AG20443 (cell line): ENCODE measurements at regions not wholly inside any gene's neighbourhood (a gene's known extent, or its start where the extent isn't known, plus 50 kb on each side); places are given as distances from the start of the nearest gene placed in this dataset.

Experiments used
- DNase-seq: peaks from one replicate; pipeline ENCODE4 v3.0.0; 2012; ENCODE audit warnings: low spot score, mixed read lengths

GRCh38 chr7:88700725-88701124, 58.8 kb upstream of the ZNF804B start:
- no peak for DNase-seq

DNA sequence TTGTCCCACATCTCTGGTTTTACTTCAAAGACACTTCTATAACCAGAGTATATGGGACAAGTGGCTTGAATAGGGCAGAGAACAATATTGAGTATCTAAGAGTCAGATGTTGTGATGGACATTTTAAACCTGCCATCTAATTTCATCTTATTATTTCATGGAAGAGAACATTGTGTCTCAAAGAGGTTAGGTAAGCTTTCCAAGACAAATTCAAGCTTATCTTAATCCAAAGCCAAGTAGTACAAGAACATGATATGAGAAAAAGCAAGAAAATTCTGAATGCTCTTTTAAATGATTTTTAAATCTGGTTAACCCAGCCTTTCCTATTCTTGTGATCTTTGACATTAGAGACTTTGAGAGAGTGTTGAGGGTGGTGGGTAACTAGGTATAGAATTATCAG, 65.3 kb upstream of the ZNF804B start:
- DNase-seq = no peak

- DNase-seq = no peak
Measured at GRCh38 chr7:88693131-88693530, 66.4 kb upstream of the ZNF804B start.

GRCh38 chr7:88692493-88692892, 67.0 kb upstream of the ZNF804B start:
- DNase-seq = no peak

DNA sequence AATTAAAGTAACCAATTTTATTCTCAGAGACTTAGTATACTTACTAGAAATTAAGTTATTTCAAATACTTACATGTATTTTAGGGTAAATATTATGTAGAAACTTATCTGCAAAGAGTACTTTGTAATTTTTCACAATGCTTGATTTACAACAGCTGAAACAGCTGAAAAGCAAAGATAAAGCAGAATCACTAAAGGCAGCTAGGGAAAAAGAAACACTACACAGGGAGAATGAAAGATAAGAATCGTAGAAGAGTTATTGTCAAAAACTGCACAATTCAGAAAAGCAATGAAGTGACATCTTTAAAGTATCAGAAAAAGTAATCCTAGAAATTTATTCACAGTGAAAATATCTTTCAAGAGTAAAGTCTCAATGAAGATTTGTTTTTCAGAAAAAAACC, 69.7 kb upstream of the ZNF804B start:
- DNase-seq = no peak

- no peak for DNase-seq
Measured at GRCh38 chr7:88688222-88688621, 71.3 kb upstream of the ZNF804B start.

GRCh38 chr7:88686468-88687229, 72.9 kb upstream of the ZNF804B start:
- no peak for DNase-seq

DNA sequence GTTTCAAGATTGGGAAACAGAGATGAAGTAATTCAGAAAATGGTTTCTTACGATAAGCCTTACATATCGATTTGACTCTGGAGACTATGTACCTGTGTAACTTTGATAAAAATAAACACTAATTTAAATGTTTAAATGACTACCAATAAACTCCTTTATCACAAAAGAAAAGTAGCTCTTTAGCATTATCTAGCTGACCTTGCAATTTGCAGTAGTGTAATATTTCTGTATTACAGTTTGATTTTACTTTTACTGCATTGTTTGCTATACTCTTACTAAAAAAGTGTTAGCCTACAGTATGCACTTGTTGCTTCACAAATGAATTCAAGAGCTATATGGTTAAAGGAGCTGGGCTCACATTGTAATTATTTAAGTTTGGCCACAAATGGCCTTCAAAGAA, 77.8 kb upstream of the ZNF804B start:
- no peak for DNase-seq

DNA sequence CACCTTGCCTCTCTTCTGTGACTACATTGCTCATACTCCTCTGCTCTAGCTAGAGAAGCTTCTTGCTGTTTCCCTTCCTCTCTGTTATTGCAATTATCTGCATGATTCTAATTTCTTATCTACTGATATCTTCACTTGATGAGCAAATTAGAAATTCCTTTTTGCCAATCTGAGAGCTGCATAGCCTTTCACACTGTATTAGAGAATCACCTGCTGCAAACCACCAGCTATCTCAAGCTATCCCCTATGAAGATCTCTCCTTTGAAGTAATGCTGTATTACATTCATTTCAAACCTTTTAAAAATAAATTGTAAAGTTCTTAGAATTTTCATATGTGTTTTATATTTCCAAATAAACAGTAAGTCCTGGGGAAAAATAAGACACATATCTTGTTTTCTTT, 89.0 kb upstream of the ZNF804B start:
- DNase-seq = no peak

- DNase-seq = no peak
Measured at GRCh38 chr7:88669913-88670312, 89.6 kb upstream of the ZNF804B start.

- no peak for DNase-seq
Measured at GRCh38 chr7:88668591-88668990, 90.9 kb upstream of the ZNF804B start.

DNA sequence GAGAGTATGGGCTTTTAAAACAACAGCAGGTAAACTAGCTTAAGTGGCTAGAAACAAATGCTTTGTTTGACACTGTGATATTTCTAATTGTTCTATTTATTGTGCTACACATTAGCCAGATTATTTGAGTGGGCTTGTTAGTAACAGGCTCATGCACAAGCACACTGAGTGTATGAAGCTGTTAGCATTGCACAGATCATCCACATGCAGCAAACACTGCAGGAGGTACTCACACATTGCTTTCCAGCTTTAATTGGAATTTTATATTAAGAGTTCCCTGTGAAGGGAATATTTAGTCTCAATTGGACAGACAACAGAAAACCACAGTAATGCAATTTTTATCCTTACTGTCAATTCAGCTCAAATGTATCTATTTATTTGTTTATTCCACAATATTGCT, 92.9 kb upstream of the ZNF804B start:
- no peak for DNase-seq

DNA sequence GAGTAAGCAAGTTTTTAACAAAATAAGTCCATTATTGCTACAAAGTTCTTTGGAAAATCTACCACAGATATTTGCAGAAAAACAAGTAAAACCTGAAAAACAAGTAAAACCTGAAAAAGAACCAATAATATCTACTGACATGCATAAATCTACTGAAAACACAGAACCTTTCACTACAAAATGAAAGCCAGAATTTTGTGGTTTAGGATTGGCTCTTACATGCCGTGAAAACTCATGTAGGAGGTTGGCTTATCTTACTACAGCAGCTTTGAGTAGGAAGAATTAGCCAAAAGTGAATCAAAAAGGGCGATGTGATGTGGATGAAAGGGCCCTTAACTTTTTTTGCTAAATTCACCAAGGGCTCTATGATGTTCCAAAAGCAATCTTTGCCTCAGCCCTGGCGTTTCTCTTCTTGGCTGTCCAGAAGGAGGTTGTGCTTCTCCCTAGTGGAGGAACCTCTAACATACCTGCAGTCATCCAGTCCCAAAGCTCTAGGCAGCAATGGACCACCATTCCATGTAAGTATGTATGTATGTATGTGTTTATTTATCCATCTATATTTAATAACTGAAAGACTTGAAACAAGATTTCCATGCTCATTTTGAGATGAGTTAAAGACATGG, 93.5 kb upstream of the ZNF804B start:
- no peak for DNase-seq

DNA sequence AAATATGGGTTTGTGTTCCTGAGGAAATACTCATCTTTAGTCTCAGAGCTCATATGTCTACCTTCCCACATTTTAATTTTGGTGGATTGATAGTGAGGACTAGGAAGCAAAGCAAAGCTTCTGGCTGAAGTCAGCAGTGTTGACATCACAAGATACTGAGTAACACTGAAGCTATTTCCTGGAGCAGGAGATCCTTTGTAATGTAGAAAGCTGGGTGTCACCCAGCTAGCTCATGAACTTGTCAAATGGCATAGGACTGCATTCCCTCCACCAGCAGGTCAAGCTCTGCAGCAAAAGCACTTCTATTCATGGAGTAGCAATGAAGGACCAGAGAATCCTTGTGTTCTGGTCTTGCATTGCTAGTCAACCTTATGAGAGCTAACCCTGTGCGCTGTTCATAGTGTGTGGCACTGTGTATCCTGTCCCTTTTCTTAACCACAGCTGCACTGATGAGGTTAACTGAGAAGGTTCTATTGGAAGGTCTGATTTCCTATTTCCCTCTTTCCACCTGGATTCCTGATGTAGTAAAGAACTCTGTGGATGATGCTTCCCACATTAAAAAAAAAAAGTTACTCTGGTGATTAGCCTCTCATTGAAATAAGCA, 94.8 kb upstream of the ZNF804B start:
- DNase-seq = peak; percentile 11

DNA sequence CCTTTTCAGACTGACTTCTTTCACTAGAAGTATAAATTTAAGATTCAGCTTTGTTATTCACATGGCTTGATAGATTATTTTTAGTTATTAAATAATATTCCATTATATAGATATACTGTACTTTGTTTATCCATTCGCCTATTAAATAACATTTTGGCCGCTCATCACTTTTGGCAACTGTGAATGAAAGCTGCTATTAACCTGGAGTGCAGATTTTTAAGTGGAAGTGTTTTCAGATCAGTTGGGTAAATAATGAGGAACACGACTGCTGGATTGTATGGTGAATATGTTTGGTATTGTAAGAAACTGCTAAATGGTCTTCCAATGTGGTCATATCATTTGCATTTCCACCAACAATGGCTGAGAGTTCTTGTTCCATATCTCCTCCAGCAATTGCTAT, 97.6 kb upstream of the ZNF804B start:
- DNase-seq = no peak

GRCh38 chr7:88647825-88648224, 111.7 kb upstream of the ZNF804B start:
- DNase-seq = no peak

DNA sequence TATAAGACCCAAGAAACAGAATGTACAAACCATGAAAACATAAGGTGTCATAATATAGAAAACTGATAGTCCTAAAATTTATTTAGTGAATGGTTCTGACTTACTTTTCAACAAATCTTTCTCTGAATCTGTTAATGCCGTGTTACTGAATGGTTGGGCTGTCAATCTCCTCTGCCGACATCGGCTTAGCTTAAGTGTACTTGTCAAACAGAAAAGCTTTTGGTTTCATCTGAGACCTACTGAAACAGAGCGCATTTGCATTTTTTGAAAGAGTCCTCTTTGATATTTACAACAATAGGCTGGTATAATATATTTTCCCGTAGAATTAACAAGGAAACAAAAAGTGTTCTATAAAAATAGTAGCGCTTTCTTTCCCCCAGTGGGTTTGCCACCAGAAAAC, 120.9 kb upstream of the ZNF804B start:
- no peak for DNase-seq

DNA sequence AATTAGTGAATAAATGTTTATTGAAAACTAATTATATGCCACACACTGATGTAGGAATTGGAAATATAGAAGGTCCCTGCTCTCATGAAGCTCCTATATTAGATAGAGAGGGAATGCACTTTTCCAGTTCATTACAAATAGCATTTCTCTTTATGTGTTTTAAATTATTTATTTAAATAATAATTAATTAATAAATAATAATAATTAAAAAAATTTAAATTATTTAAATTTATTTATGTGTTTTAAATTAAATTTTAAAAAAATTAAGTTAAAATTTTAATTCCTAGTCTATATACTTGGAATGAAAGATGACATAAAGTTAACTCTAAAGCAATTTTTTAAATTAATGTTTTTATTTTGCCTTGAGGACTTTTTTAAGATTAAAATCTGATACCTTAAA, 121.7 kb upstream of the ZNF804B start:
- no peak for DNase-seq

GRCh38 chr7:88635149-88635548, 124.4 kb upstream of the ZNF804B start:
- no peak for DNase-seq

DNA sequence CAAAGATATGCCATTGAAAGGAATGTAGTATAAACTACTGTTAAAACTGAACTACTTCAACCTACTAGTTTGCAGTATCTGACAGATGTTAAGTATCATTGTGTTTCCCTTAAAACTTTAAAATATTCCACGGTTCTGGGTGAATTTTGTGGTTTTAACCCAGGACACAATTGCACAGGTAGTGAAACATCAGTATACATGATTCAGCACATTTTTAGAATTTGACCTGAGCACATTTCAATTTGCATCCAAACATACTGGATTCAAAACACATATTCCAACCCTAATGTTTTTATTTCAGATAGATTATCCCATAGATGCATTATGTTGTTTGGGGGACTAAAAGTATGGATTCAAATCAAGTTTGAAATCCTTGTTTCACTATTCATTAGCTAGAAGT, 129.9 kb upstream of the ZNF804B start:
- DNase-seq = no peak

GRCh38 chr7:88628363-88629085, 131.0 kb upstream of the ZNF804B start:
- DNase-seq = no peak

DNA sequence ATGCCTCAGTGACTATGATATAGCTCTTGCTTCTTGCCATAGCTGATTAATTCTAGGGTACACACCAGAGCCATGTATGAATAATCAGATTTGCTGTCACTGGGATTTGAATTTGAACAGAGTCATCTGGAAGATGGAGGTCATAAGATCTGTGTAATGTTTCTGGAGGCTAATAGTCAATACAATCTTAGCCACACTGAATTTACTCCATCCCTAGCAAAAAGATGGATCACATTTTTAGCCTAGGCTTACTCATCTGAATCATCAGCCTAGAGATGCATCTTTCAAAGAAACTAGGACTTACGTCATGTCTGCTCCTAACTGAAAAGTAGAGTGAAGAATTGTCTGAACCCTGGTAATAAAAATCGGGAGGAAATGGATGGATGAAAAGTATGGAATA, 142.3 kb upstream of the ZNF804B start:
- no peak for DNase-seq

DNA sequence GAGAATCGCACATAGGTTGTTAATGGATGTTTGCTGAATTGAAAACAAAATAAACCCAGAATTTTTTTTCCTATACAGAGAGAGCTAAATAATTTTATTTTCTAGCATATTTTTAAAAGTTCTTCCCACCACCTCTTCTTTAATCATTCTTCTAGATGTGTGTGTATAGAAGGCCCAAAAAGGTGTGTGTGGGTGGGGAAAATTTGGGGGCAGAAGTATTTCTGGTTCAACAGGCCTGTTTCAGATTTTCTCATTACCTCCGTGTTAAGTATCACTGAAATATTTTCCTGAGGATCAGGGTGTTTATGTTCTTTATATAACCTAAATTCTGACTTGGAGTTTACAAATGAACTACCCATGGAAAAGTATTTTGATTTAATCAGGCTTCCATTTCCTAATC, 144.2 kb upstream of the ZNF804B start:
- DNase-seq = no peak
